HepG2 (cell line): ENCODE measurements at regions not wholly inside any gene's neighbourhood (a gene's known extent, or its start where the extent isn't known, plus 50 kb on each side); places are given as distances from the start of the nearest gene placed in this dataset.

Experiments used
- DMAP1 ChIP-seq: IDR thresholded peaks from 2 replicates; pipeline ENCODE4 v1.6.1; 2016
- POLR2A ChIP-seq, 2 experiments: IDR thresholded peaks; 2 replicates each; pipeline ENCODE4 v1.6.1; 2011; ENCODE audit warnings: low read depth in 2 of 2, low read length in 2 of 2, mild to moderate bottlenecking in 1 of 2, moderate library complexity in 1 of 2; ENCODE audit not compliant: insufficient read depth in 1 of 2
- ZNF713 ChIP-seq: sonication (generic); formaldehyde crosslinking; IDR thresholded peaks from 2 replicates; pipeline ENCODE4 v1.4.0; 2020; ENCODE audit warnings: mild to moderate bottlenecking, missing genetic modification reagents

DNA sequence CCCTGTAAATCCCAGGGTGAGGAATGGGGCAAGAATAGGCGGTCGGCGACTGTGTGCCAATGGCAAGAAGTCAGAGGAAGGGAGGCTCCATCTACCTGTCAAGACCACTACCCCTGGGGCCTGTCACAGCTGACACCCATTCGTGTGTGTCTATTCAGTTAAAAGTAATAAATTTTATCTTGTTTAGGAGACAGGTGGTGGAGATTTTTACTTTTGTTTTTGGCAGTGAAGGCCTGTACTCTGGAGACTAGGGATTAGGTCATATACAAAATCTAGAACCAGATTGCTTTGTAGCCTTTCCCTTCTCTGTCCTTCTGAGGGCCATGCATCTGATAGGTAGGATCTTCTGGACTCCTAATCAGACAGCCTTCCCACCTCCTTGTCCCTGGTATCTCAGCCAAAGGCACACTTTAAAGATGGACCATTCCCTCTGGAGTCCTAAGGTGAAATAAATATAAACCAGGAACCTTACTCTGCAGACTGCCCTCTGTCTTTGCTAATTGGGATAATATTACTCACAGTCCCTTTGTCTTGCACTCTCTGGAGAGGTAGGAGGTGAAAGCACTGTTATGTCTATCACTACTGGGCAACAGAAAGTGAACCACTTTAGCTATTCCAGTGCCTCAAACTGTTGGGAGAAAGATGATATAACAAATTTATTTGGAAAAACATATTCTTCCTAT, 213.2 kb upstream of the ACTBL2 start:
- no peak for TF ChIP-seq POLR2A (IDR thresholded peaks at IDR 0.05; ENCODE audit: insufficient read depth in 1 of 2, low read depth in 2 of 2, low read length in 2 of 2)
- no peak for TF ChIP-seq ZNF713 (CRISPR knock-in tag)
- no peak for TF ChIP-seq DMAP1 (CRISPR knock-in tag)
